HCT116 (cell line): ENCODE measurements at regions not wholly inside any gene's neighbourhood (a gene's known extent, or its start where the extent isn't known, plus 50 kb on each side); places are given as distances from the start of the nearest gene placed in this dataset.

ENCODE experiments used
- ATAC-seq: fragments of 200-7000 bp; cut with Tn5 transposase; 2 replicates; pipeline ENCODE4 v1.9.1; 2020; ENCODE audit warnings: mild to moderate bottlenecking, moderate library complexity
- BruUV-seq: library from RNA; stranded (reverse); fragments of 400-500 nt; replicated peaks from 2 replicates; lab custom pipeline; 2021; lab: Mats Ljungman, UMichigan
- CTCF ChIA-PET: fragments of 300-600 bp; sonication (Branson Sonifier 250); formaldehyde crosslinking; loops from one replicate; lab custom pipeline; 2021; ENCODE audit warnings: antibody characterized with exemption; lab: Charles Lee
- POLR2A ChIA-PET: fragments of 300-600, 350-600 bp; sonication (Branson Sonifier 250); formaldehyde crosslinking; loops from one replicate; lab custom pipeline; 2021; ENCODE audit warnings: antibody characterized with exemption; lab: Charles Lee
- RAD21 ChIA-PET, 2 experiments: fragments of 300-600 bp; sonication (Branson Sonifier 250); formaldehyde crosslinking; loops; one replicate each; lab custom pipeline; 2023; ENCODE audit warnings: low total read pairs in 2 of 2; ENCODE audit not compliant: uncharacterized antibody in 2 of 2, unreplicated experiment in 2 of 2, low non-redundant PET in 1 of 2; lab: Charles Lee
- DNase-seq: peaks from one replicate; pipeline ENCODE4 v3.0.0-alpha.2; 2010; ENCODE audit warnings: low read depth, low spot score
- H2AFZ ChIP-seq: fragments of 200-600 bp; shearing (Covaris generic), sonication (generic); 2 replicates; pipeline ENCODE4 v1.6.1; 2017; ENCODE audit warnings: low read depth, mixed run types, mixed read lengths, antibody characterized with exemption, low read length; ENCODE audit not compliant: poor library complexity, severe bottlenecking
- H3K27ac ChIP-seq: 2 replicates; pipeline ENCODE4 v1.5.1; 2012; ENCODE audit warnings: low read depth, low read length
- H3K27me3 ChIP-seq: fragments of 200-600 bp; sonication (generic); 2 replicates; pipeline ENCODE4 v1.6.1; 2016; ENCODE audit warnings: mixed run types, low read length, mixed read lengths; ENCODE audit not compliant: insufficient read depth
- H3K36me3 ChIP-seq, 2 experiments: fragments of 200-500 bp in 1 of 2; fragments of 200-600 bp in 1 of 2; sonication (Bioruptor generic) in 1 of 2; sonication (generic) in 1 of 2; 2 replicates each; pipeline versions ENCODE4 v1.5.1 to v1.6.1; 2014 to 2016; ENCODE audit warnings: low read length in 2 of 2, inconsistent platforms in 1 of 2, mixed read lengths in 1 of 2, mixed run types in 1 of 2; ENCODE audit not compliant: insufficient read depth in 2 of 2, control insufficient read depth in 1 of 2
- H3K4me1 ChIP-seq, 2 experiments: fragments of 200-600 bp in 1 of 2; sonication (generic) in 1 of 2; 2 replicates each; pipeline versions ENCODE4 v1.5.1 to v1.6.1; 2012 to 2017; ENCODE audit warnings: low read length in 2 of 2, inconsistent platforms in 1 of 2, mild to moderate bottlenecking in 1 of 2, mixed read lengths in 1 of 2, mixed run types in 1 of 2, moderate library complexity in 1 of 2; ENCODE audit not compliant: insufficient read depth in 2 of 2, control insufficient read depth in 1 of 2
- H3K4me2 ChIP-seq: fragments of 200-600 bp; sonication (generic); 2 replicates; pipeline ENCODE4 v1.6.1; 2017; ENCODE audit warnings: mixed run types, low read length, mixed read lengths
- H3K4me3 ChIP-seq, 2 experiments: fragments of 200-600 bp in 1 of 2; sonication (generic) in 1 of 2; replicated peaks in 1 of 2; 2 replicates each; pipeline ENCODE4 v1.5.1; 2011 to 2016; ENCODE audit warnings: low read length in 2 of 2, control low read depth in 1 of 2, low read depth in 1 of 2, mild to moderate bottlenecking in 1 of 2, mixed read lengths in 1 of 2, mixed run types in 1 of 2
- H3K79me2 ChIP-seq: fragments of 200-600 bp; sonication (generic); 2 replicates; pipeline ENCODE4 v1.6.1; 2017; ENCODE audit warnings: mild to moderate bottlenecking, mixed run types, low read length, moderate library complexity, mixed read lengths; ENCODE audit not compliant: insufficient read depth
- H3K9ac ChIP-seq: fragments of 200-600 bp; sonication (generic); 2 replicates; pipeline ENCODE4 v1.6.1; 2016; ENCODE audit warnings: low read length, mixed read lengths
- H3K9me2 ChIP-seq: fragments of 200-600 bp; sonication (generic), shearing (Covaris generic); 2 replicates; pipeline ENCODE4 v1.6.1; 2017; ENCODE audit warnings: mixed run types, mild to moderate bottlenecking, moderate library complexity; ENCODE audit not compliant: insufficient read depth
- H3K9me3 ChIP-seq, 2 experiments: fragments of 200-500 bp in 1 of 2; fragments of 200-600 bp in 1 of 2; sonication (Bioruptor generic) in 1 of 2; sonication (generic) in 1 of 2; 2 replicates each; pipeline ENCODE4 v1.6.1; 2014 to 2017; ENCODE audit warnings: low read length in 2 of 2, mixed read lengths in 2 of 2, inconsistent platforms in 1 of 2, low read depth in 1 of 2, mild to moderate bottlenecking in 1 of 2, mixed run types in 1 of 2, moderate library complexity in 1 of 2; ENCODE audit not compliant: control insufficient read depth in 1 of 2, insufficient read depth in 1 of 2
- H4K20me1 ChIP-seq: fragments of 200-600 bp; sonication (generic), shearing (Covaris generic); 2 replicates; pipeline ENCODE4 v1.6.1; 2017; ENCODE audit warnings: mixed run types, mild to moderate bottlenecking, moderate library complexity; ENCODE audit not compliant: insufficient read depth
- CBX3 ChIP-seq: IDR thresholded peaks from 2 replicates; pipeline ENCODE4 v1.6.1; 2012; ENCODE audit warnings: low read depth
- CEBPB ChIP-seq: IDR thresholded peaks from 2 replicates; pipeline ENCODE4 v1.6.1; 2012; ENCODE audit warnings: low read depth
- EGR1 ChIP-seq: IDR thresholded peaks from 2 replicates; pipeline ENCODE4 v1.6.1; 2012; ENCODE audit warnings: low read depth
- ELF1 ChIP-seq: IDR thresholded peaks from 2 replicates; pipeline ENCODE4 v1.6.1; 2012; ENCODE audit warnings: low read depth, borderline replicate concordance
- EZH2 ChIP-seq: fragments of 200-600 bp; sonication (generic); IDR thresholded peaks from 2 replicates; pipeline ENCODE4 v1.6.1; 2017; ENCODE audit warnings: antibody characterized with exemption, mixed run types
- FOSL1 ChIP-seq: IDR thresholded peaks from 2 replicates; pipeline ENCODE4 v1.6.1; 2012; ENCODE audit warnings: low read depth
- RAD21 ChIP-seq: IDR thresholded peaks from 2 replicates; pipeline ENCODE4 v1.6.1; 2012; ENCODE audit warnings: low read depth, mild to moderate bottlenecking
- SIN3A ChIP-seq: IDR thresholded peaks from 2 replicates; pipeline ENCODE4 v1.6.1; 2012; ENCODE audit warnings: low read depth
- SP1 ChIP-seq: IDR thresholded peaks from 2 replicates; pipeline ENCODE4 v1.6.1; 2012; ENCODE audit warnings: low read depth
- SRF ChIP-seq: IDR thresholded peaks from 2 replicates; pipeline ENCODE4 v1.6.1; 2012; ENCODE audit warnings: low read depth
- YY1 ChIP-seq: IDR thresholded peaks from 2 replicates; pipeline ENCODE4 v1.6.1; 2011; ENCODE audit warnings: low read length, low read depth, moderate library complexity, mild to moderate bottlenecking; ENCODE audit not compliant: insufficient replicate concordance; ENCODE audit errors: extremely low read depth
- ZFX ChIP-seq: fragments of 450-650 bp; IDR thresholded peaks from 2 replicates; pipeline ENCODE4 v1.6.1; 2017
- intact Hi-C: fragments of 100-400 bp; cut with micrococcal nuclease; formaldehyde crosslinking; loops from 2 replicates; pipeline ENCODE4 v1.10.0; 2022
- TF ChIP-seq, protein P1 (sequence below): IDR thresholded peaks from 2 replicates; pipeline ENCODE4 v1.6.1; 2012
- TF ChIP-seq, protein P2 (sequence below), 3 experiments: fragments of 200-600 bp in 1 of 3; sonication (generic) in 1 of 3; IDR thresholded peaks in 2 of 3; conservative IDR thresholded peaks in 1 of 3; 2 replicates each; pipeline ENCODE4 v1.5.1; 2012 to 2017; ENCODE audit warnings: low read depth in 2 of 3, low read length in 2 of 3, antibody characterized with exemption in 1 of 3, borderline replicate concordance in 1 of 3, control low read depth in 1 of 3, mild to moderate bottlenecking in 1 of 3, mixed read lengths in 1 of 3, mixed run types in 1 of 3, moderate library complexity in 1 of 3; ENCODE audit not compliant: insufficient read depth in 1 of 3
- TF ChIP-seq, protein P3 (sequence below): IDR thresholded peaks from 2 replicates; pipeline ENCODE4 v1.6.1; 2011; ENCODE audit warnings: mild to moderate bottlenecking, low read length, moderate library complexity; ENCODE audit not compliant: insufficient replicate concordance; ENCODE audit errors: extremely low read depth
- TF ChIP-seq, protein P4 (sequence below): IDR thresholded peaks from 2 replicates; pipeline ENCODE4 v1.6.1; 2012
- TF ChIP-seq, protein P5 (sequence below): IDR thresholded peaks from 2 replicates; pipeline ENCODE4 v1.6.1; 2012; ENCODE audit warnings: low read depth

DNA sequence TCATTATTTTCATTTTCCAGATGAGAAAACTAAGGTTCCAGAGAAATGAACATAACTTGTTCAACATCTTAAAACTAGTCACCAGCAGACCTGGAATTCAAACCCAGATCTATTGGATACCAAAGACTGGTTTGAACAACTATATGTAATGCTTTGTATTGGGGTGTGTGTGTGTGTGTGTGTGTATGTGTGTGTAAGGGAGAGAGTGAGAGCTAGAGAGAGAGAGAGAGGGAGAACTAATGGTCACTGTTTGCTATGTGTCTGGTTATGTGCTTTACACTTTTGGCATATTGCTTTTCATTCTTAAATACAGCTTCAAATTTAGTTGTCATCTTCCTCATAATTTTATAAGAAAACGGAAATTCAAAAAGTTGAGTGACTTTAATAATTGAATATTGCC is 134.7 kb upstream of the ZNF217 start:
- Histone ChIP-seq H3K36me3 (no peaks in the 10 kb centered on the region), H2AFZ (no peak overlapping the region), H3K4me1 (no peaks in the 10 kb centered on the region), H4K20me1 (no peaks in the 10 kb centered on the region), H3K4me3 (no peak overlapping the region), H3K27ac (no peak overlapping the region), H3K9me3 (no peaks in the 10 kb centered on the region), H3K79me2 (no peaks in the 10 kb centered on the region), H3K9me2 (no peaks in the 10 kb centered on the region), H3K4me2 (no peak overlapping the region), H3K9ac (no peak overlapping the region), H3K27me3 (no peaks in the 10 kb centered on the region)
- ChIA-PET CTCF (no interaction called here), RAD21 (no interaction called here), POLR2A (interaction anchor here (0.7 kb wide), 1 partner anchor 14 kb away, joined by 3 read pairs; no protein-coding TSS in a partner anchor)
- intact Hi-C loops, result no loop called here
- BruUV-seq, result no TSS peak
- TF ChIP-seq RAD21 (no peak), YY1 (no peak), EZH2 (no peak), SRF (no peak), EGR1 (no peak), ZFX (no peak), SP1 (no peak), ELF1 (no peak), CEBPB (no peak), SIN3A (no peak), CBX3 (no peak), FOSL1 (no peak)
- TF ChIP-seq, protein P1, sequence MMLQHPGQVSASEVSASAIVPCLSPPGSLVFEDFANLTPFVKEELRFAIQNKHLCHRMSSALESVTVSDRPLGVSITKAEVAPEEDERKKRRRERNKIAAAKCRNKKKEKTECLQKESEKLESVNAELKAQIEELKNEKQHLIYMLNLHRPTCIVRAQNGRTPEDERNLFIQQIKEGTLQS, result no peak
- TF ChIP-seq, protein P2, sequence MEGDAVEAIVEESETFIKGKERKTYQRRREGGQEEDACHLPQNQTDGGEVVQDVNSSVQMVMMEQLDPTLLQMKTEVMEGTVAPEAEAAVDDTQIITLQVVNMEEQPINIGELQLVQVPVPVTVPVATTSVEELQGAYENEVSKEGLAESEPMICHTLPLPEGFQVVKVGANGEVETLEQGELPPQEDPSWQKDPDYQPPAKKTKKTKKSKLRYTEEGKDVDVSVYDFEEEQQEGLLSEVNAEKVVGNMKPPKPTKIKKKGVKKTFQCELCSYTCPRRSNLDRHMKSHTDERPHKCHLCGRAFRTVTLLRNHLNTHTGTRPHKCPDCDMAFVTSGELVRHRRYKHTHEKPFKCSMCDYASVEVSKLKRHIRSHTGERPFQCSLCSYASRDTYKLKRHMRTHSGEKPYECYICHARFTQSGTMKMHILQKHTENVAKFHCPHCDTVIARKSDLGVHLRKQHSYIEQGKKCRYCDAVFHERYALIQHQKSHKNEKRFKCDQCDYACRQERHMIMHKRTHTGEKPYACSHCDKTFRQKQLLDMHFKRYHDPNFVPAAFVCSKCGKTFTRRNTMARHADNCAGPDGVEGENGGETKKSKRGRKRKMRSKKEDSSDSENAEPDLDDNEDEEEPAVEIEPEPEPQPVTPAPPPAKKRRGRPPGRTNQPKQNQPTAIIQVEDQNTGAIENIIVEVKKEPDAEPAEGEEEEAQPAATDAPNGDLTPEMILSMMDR (IDR thresholded peaks at IDR 0.05 in 2 of 3, conservative IDR thresholded peaks at IDR 0.05 in 1 of 3; ENCODE audit: borderline replicate concordance in 1 of 3, insufficient read depth in 1 of 3, low read depth in 2 of 3, low read length in 2 of 3), result no peak
- TF ChIP-seq, protein P3, sequence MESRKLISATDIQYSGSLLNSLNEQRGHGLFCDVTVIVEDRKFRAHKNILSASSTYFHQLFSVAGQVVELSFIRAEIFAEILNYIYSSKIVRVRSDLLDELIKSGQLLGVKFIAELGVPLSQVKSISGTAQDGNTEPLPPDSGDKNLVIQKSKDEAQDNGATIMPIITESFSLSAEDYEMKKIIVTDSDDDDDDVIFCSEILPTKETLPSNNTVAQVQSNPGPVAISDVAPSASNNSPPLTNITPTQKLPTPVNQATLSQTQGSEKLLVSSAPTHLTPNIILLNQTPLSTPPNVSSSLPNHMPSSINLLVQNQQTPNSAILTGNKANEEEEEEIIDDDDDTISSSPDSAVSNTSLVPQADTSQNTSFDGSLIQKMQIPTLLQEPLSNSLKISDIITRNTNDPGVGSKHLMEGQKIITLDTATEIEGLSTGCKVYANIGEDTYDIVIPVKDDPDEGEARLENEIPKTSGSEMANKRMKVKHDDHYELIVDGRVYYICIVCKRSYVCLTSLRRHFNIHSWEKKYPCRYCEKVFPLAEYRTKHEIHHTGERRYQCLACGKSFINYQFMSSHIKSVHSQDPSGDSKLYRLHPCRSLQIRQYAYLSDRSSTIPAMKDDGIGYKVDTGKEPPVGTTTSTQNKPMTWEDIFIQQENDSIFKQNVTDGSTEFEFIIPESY, result no peak
- TF ChIP-seq, protein P4, sequence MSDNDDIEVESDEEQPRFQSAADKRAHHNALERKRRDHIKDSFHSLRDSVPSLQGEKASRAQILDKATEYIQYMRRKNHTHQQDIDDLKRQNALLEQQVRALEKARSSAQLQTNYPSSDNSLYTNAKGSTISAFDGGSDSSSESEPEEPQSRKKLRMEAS, result no peak
- TF ChIP-seq, protein P5, sequence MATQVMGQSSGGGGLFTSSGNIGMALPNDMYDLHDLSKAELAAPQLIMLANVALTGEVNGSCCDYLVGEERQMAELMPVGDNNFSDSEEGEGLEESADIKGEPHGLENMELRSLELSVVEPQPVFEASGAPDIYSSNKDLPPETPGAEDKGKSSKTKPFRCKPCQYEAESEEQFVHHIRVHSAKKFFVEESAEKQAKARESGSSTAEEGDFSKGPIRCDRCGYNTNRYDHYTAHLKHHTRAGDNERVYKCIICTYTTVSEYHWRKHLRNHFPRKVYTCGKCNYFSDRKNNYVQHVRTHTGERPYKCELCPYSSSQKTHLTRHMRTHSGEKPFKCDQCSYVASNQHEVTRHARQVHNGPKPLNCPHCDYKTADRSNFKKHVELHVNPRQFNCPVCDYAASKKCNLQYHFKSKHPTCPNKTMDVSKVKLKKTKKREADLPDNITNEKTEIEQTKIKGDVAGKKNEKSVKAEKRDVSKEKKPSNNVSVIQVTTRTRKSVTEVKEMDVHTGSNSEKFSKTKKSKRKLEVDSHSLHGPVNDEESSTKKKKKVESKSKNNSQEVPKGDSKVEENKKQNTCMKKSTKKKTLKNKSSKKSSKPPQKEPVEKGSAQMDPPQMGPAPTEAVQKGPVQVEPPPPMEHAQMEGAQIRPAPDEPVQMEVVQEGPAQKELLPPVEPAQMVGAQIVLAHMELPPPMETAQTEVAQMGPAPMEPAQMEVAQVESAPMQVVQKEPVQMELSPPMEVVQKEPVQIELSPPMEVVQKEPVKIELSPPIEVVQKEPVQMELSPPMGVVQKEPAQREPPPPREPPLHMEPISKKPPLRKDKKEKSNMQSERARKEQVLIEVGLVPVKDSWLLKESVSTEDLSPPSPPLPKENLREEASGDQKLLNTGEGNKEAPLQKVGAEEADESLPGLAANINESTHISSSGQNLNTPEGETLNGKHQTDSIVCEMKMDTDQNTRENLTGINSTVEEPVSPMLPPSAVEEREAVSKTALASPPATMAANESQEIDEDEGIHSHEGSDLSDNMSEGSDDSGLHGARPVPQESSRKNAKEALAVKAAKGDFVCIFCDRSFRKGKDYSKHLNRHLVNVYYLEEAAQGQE, result no peak
- no peak for DNase-seq
- ATAC-seq, result no peak
